GM19043 (cell line): ENCODE measurements at regions not wholly inside any gene's neighbourhood (a gene's known extent, or its start where the extent isn't known, plus 50 kb on each side); places are given as distances from the start of the nearest gene placed in this dataset.

Source experiments
- ATAC-seq: cut with Tn5 transposase; IDR thresholded peaks from one replicate; pipeline ENCODE4 v1.9.1; 2021; ENCODE audit warnings: low read depth; ENCODE audit not compliant: unreplicated experiment

- ATAC-seq, result no peak
Observed at GRCh38 chr12:3972576-3972975, 99.4 kb upstream of the PARP11 start.

- ATAC-seq, result no peak
Observed at GRCh38 chr12:3968523-3968922, 95.3 kb upstream of the PARP11 start.

- ATAC-seq, result no peak
Observed at GRCh38 chr12:3967556-3968160, 94.5 kb upstream of the PARP11 start.

DNA sequence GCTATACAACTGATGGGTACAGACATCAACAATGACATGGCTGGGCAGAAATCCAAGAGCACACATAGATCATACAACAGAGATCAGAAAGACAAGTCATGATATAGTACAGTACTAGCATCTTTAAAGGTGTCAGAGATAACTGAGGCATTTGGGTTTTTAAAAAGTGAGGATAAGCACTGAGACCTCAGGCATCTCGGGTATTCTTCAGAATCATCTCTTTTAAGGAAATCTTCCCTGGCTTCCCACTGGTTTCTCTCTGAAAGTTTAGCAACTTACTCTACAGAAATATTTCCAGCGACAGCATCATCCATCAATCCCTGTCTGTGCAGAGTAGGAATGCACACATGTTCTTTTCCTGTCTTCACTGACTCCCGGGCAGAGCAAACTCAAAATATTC, 93.2 kb upstream of the PARP11 start:
- no peak for ATAC-seq

DNA sequence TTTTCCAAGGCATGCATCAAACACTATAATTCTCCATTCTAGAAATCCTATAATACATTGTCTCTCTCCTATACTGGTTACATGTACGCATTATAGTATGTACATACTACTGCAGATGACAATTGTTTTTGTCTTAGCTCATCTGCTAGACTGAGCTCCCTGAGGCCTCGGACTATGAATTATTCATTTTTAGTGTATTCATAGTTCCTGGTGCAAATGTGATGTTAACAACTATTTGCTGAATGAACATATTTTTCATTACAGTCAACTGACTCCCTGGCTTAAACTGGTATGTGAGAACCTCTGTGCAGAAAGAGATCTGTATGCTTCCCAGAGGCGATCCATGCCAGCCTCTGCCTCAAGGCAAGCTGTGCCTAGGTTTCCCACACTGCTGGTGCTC, 91.8 kb upstream of the PARP11 start:
- no peak for ATAC-seq

GRCh38 chr12:3964439-3964838, 91.2 kb upstream of the PARP11 start:
- ATAC-seq, result no peak

GRCh38 chr12:3962631-3963483, 89.7 kb upstream of the PARP11 start:
- no peak for ATAC-seq

GRCh38 chr12:3961591-3961990, 88.4 kb upstream of the PARP11 start:
- no peak for ATAC-seq

DNA sequence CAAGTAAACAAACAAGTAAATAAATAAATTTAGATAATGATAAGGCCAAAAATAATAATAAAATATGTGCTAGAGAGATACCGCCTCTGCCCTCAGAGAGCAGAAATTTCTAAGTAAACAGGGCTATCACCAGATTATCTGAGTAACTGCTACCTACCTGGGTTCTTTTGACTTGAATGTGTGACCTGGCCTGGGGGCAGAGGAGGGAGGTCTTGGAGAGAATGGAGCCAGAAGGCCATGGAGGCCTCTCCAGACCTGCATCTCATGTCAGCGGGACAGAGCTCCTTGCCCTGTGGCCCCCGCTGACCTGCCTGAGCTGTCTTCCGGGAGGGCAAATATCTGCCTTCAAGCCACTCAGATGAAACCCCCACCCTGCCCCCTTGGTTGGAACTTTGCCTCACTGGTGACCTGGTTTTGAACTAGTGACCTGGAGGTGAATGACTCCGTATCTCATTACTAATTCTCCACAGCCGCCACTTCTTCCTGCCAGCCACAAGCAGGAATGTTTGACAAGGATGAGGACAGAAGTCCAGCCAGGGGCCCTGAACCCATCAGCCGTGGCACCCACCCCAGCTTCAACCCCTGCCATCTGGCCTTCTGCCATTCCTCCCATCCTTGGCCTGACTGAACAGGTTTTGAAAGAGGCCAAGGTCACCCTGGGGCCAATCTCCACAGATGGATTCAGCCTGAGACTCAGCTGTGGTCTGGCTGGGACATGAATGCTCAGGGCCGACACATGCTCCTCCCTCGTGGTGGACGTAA, 86.8 kb upstream of the PARP11 start:
- ATAC-seq, result no peak

DNA sequence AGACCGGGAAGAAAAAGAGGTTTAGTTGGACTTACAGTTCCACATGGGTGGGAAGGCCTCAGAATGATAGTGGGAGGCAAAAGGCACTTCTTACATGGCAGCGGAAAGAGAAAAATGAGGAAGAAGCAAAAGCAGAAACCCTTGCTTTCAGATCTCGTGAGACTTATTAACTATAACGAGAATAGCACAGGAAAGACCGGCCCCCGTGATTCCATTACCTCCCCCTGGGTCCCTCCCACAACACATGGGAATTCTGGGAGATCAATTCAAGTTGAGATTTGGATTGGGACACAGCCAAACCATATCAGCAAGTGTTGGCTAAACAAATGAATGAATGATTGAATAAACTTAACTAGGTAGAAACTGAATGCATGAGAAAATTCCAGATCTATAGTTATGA, 85.3 kb upstream of the PARP11 start:
- ATAC-seq, result no peak

DNA sequence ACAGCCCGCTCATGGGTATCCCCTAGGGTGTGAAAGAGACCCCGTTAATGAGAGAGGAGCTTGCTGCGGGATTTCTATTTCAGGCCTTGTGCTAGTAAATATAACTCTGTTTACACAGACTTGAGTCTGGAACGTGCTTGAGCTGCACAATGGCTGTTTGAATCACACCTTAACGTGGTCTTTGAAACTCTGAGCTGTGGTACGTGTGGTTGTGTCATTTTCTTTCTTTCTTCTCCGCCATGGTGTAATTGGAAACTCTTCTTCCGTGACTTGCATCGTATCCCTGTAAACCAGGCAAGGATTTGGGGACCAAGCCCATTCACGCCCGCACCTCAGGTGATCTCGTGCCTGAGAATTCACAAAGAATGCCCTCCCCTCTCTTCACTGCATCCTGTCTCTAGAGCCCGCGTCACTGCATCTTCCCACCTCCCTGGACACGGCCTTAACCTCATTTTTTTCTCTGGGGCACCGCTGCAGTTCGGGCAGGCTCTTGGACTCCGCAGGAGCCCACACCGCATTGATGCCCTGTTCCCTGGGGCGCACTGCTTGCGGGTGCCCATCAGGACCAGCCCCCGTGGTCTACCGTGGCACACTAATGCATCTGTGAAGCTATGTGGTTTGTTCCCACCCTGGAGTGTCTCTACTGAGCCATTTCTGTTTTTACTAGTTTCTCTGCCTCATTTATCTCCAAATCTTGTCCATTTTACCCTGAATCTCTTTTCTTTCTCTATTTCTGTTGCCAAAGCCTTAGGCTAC, 78.4 kb upstream of the PARP11 start:
- ATAC-seq, result no peak

GRCh38 chr12:3950714-3951320, 77.6 kb upstream of the PARP11 start:
- no peak for ATAC-seq

GRCh38 chr12:3947781-3948180, 74.6 kb upstream of the PARP11 start:
- ATAC-seq, result no peak

GRCh38 chr12:3945671-3946070, 72.5 kb upstream of the PARP11 start:
- ATAC-seq, result no peak

- no peak for ATAC-seq
Observed at GRCh38 chr12:3944620-3945019, 71.4 kb upstream of the PARP11 start.

- no peak for ATAC-seq
Observed at GRCh38 chr12:3938042-3938544, 64.9 kb upstream of the PARP11 start.

- no peak for ATAC-seq
Observed at GRCh38 chr12:3935078-3935477, 61.9 kb upstream of the PARP11 start.

DNA sequence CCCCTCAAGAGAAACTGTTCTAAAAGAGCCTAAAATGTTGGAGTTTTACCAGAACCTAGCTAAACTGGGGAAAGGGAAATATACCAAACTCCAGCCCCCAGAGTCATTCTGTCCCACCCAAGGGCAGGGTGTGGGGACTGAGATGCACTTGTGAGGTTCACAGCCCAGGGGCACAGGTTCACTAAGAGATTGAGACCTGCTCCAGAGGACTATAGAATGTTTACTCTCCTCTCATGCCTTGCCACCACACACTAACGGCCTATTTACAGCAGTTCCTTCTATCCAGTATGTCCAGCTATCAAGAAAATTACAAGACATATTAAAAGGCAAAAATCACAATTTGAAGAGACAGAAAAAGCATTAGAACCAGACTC, 60.6 kb upstream of the PARP11 start:
- no peak for ATAC-seq

DNA sequence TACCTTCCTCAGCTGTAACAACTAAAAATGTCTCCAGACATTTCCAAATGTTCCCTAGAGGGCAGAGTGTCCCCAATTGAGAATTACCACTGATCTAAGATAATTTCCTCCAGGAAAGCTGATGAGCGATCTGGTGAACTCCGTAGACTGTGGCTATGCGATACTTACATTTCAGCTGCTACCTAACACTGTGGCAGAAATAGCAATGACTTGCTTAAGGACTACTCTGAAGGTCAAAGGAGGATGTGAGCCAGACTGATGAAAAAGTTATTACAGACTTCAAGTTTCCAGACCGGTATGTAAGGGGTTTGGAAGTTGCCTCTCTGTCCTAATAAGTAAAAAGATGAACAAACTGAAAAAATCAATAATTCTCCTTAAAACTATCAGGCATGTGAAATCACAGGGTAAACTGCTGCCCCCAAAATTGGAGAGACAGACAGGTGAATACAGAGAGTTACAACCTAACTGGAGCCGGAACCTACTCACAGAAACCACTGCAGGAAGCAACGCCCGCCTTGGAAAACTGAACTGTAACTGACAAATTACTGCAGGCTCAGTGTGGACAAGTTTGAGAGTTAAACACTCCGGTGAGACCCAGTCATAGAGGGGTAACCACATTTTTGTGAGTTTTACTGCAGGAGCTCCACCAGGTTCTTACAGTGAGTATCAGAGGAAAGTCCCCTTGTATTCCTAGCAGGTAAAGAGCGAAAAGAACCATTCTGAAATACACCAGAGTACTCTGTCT, 60.0 kb upstream of the PARP11 start:
- no peak for ATAC-seq

GRCh38 chr12:3931776-3932175, 58.6 kb upstream of the PARP11 start:
- ATAC-seq, result no peak
